Activated CD4-positive, alpha-beta T cell treated with anti-CD3 and anti-CD28 coated beads, Interleukin-2, amount 10 ng/mL, durations not matched to agents 24 days and 14 days (primary cell): ENCODE measurements at regions not wholly inside any gene's neighbourhood (a gene's known extent, or its start where the extent isn't known, plus 50 kb on each side); places are given as distances from the start of the nearest gene placed in this dataset.
"Not testable (repeated sequence)": the region's sequence is repeated elsewhere in the genome, so short reads cannot be mapped to it uniquely, and the experiment has no call there.

Experiments used
- DNase-seq: peaks from one replicate; pipeline ENCODE4 v3.0.0; 2022
- H3K27ac Mint-ChIP-seq: one replicate; pipeline ENCODE4 v1.8.0; 2022; ENCODE audit warnings: mild to moderate bottlenecking, mixed read lengths
- H3K27me3 Mint-ChIP-seq: one replicate; pipeline ENCODE4 v1.8.0; 2022; ENCODE audit warnings: mixed read lengths
- H3K36me3 Mint-ChIP-seq: one replicate; pipeline ENCODE4 v1.8.0; 2022; ENCODE audit warnings: low read depth, mild to moderate bottlenecking, mixed read lengths
- H3K4me1 Mint-ChIP-seq: one replicate; pipeline ENCODE4 v1.8.0; 2021; ENCODE audit warnings: mixed read lengths
- H3K4me3 Mint-ChIP-seq: one replicate; pipeline ENCODE4 v1.8.0; 2022; ENCODE audit warnings: mild to moderate bottlenecking, moderate library complexity, mixed read lengths
- H3K9me3 Mint-ChIP-seq: one replicate; pipeline ENCODE4 v1.8.0; 2021; ENCODE audit warnings: mixed read lengths
- intact Hi-C: fragments of 100-400 bp; cut with micrococcal nuclease; formaldehyde crosslinking; loops from one replicate; pipeline ENCODE4 v1.15.1; 2023

GRCh38 chr15:63448872-63449555 is 55.4 kb upstream of the USP3 start:
- H3K27ac Mint-ChIP-seq, DNase-seq, H3K4me3 Mint-ChIP-seq, H3K9me3 Mint-ChIP-seq, intact Hi-C loops, H3K36me3 Mint-ChIP-seq, H3K27me3 Mint-ChIP-seq: not testable (repeated sequence)
- H3K4me1 Mint-ChIP-seq: peaks cover 17% of the 10 kb centered on the region

GRCh38 chr15:63449731-63450130 is 54.7 kb upstream of the USP3 start:
- peaks cover 17% of the 10 kb centered on the region for H3K4me1 Mint-ChIP-seq

DNA sequence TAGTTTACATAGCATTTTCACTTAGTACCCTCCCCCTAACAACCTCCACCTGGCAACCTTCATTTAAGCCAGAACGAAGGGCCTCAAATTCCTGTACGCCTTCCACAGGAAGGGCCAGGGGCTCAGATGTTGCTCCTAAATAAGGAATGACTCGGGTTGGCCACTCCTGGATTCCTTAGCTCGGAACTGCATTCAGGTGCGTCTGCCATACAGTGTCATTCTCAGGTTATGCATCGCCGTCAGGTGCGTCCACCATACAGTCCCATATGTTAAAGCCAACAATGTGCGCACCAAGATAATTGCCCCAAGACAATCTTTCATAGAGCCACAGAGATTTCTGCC is 53.5 kb upstream of the USP3 start:
- peaks cover 6% of the 10 kb centered on the region for H3K27me3 Mint-ChIP-seq
- no peak overlapping the region for H3K27ac Mint-ChIP-seq
- no peak for DNase-seq
- H3K4me3 Mint-ChIP-seq: no peak overlapping the region
- no peaks in the 10 kb centered on the region for H3K9me3 Mint-ChIP-seq
- peaks cover 17% of the 10 kb centered on the region for H3K4me1 Mint-ChIP-seq
- H3K36me3 Mint-ChIP-seq: no peaks in the 10 kb centered on the region
- intact Hi-C loops: no loop called here

More at GRCh38 chr15:63449731-63450130, 54.7 kb upstream of the USP3 start:
- no peak for DNase-seq
- H3K4me3 Mint-ChIP-seq: no peak overlapping the region
- H3K27me3 Mint-ChIP-seq: peaks cover 4% of the 10 kb centered on the region
- no peaks in the 10 kb centered on the region for H3K9me3 Mint-ChIP-seq
- H3K27ac Mint-ChIP-seq: no peak overlapping the region
- intact Hi-C loops: no loop called here
- H3K36me3 Mint-ChIP-seq: no peaks in the 10 kb centered on the region

DNA sequence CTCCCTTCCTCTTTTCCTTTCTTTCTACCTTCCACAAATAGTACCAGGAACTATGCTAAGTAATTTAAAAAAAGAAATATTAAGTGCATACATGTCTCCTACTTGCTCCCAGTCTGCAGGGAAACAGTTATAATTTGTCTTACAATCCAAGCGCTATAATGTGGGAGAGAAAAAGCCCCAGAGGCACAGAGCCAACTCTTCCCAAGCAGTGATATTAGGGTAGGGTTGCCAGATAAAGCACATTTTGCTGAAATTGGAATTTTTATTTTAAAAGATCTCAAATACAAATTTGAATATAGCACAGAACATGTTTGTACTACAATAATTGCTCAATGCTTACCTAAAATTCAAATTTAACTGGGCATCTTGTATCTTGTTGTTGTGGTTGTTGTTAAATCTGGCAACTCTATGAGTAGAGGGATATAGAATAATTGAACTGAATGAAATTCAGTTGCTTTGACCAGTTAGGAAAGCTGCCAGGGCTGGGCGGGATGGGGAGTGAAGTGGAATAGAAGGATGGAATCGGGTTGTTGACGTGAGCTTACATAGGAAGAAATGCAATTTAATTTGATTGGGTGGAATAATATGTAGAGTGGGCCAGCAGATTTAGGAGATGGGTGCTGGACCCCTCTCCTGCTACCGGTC is 52.6 kb upstream of the USP3 start:
- Mint-ChIP-seq H3K27me3 (peaks cover 8% of the 10 kb centered on the region), H3K4me3 (no peak overlapping the region), H3K4me1 (peaks cover 17% of the 10 kb centered on the region), H3K36me3 (no peaks in the 10 kb centered on the region), H3K27ac (no peak overlapping the region), H3K9me3 (no peaks in the 10 kb centered on the region)
- intact Hi-C loops: no loop called here
- DNase-seq: no peak

DNA sequence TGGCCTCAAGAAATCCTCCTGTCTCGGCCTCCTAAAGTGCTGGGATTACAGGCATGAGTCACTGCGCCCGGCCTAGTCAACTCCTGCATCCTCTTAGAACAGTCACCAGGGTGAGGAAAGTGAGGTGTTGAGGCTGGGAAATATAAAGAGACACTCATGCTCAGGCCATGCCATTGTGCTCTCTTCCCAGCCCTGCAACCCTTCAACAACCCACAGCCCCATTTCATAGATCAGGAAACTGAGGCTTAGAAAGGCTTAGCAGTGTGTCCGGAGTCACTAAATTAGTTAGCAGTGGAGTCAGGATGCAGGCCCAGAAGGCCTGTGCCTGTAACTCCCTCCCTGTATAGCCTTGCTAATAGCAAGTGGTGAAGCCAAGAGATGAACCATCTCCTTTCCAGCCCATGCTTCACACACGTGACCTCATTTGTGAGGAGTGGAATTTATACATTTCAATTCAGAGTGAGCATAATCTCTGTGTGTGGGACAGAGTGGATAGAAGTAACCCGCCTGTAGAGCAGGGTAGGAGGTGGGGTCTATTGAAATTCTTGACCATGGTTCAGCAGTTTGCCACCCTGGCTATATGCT is 51.7 kb upstream of the USP3 start:
- Mint-ChIP-seq H3K4me1 (peaks cover 17% of the 10 kb centered on the region), H3K36me3 (no peaks in the 10 kb centered on the region), H3K27ac (no peak overlapping the region), H3K27me3 (peaks cover 8% of the 10 kb centered on the region), H3K4me3 (no peak overlapping the region), H3K9me3 (no peaks in the 10 kb centered on the region)
- intact Hi-C loops: no loop called here
- DNase-seq: no peak

DNA sequence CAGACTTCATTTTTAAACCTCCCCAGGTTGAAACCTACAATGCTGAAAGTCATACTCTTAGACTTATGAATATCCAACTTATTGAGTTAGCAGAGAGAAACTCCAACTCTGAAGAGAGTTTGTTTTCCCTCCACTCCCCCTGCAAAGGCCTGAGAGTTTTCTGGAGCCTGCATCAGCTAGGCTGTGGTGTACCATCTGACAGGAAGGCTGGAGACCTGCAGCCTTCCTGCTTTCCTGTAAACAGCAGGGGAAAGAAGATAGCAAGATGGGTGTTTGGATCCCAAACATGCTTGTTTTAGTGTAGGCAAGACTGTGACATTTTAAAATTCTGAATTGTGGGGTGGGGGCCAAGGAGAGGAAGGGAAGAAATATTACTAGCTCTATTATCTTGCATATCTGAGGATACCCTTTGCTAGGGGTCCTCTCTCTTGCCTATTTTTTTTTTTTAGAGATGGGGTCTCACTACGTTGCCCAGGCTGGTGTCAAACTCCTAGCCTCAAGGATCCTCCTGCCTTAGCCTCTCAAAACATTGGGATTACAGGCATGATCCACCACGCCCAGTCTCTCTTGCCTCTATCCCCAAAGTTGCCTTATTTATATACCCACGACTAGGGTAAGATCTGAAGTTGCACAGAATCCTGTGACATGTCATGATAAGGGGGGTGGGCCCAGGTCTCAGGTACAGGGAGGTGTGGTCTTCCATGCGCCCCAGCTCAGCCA is 51.0 kb upstream of the USP3 start:
- Mint-ChIP-seq H3K27me3 (peaks cover 6% of the 10 kb centered on the region), H3K4me1 (peaks cover 19% of the 10 kb centered on the region), H3K9me3 (no peaks in the 10 kb centered on the region), H3K27ac (no peak overlapping the region), H3K36me3 (no peaks in the 10 kb centered on the region), H3K4me3 (no peak overlapping the region)
- intact Hi-C loops: no loop called here
- DNase-seq: no peak

GRCh38 chr15:63454503-63455211 is 49.7 kb upstream of the USP3 start:
- Mint-ChIP-seq H3K4me1 (peaks cover 19% of the 10 kb centered on the region), H3K27me3 (peaks cover 4% of the 10 kb centered on the region), H3K4me3 (no peak overlapping the region), H3K36me3 (no peaks in the 10 kb centered on the region), H3K9me3 (no peaks in the 10 kb centered on the region), H3K27ac (no peak overlapping the region)
- intact Hi-C loops: no loop called here
- DNase-seq: no peak
